H1 (cell line): ENCODE measurements at regions not wholly inside any gene's neighbourhood (a gene's known extent, or its start where the extent isn't known, plus 50 kb on each side); places are given as distances from the start of the nearest gene placed in this dataset.
A peak's percentile ranks its signal among the peaks of the same experiment; 100 is the strongest.

Source experiments
- CTCF ChIA-PET: fragments of 300-600 bp; sonication (Branson Sonifier 250); formaldehyde crosslinking; loops from one replicate; lab custom pipeline; 2021; ENCODE audit not compliant: partially characterized antibody; lab: Charles Lee
- POLR2A ChIA-PET: fragments of 300-600 bp; sonication (Branson Sonifier 250); formaldehyde crosslinking; loops from one replicate; lab custom pipeline; 2021; ENCODE audit warnings: inconsistent platforms; ENCODE audit not compliant: partially characterized antibody; lab: Charles Lee
- DNase-seq, 2 experiments: peaks; one replicate each; pipeline versions ENCODE4 v3.0.0 to v3.0.0-alpha.2; 2010 to 2022; ENCODE audit warnings: low spot score in 2 of 2, low read depth in 1 of 2, mixed read lengths in 1 of 2
- FAIRE-seq: peaks from 2 replicates; lab custom pipeline; 2011; peaks lifted over from hg19 to GRCh38; lab: Jason Lieb, UNC
- H2AFZ ChIP-seq: 2 replicates; pipeline ENCODE4 v1.8.1; 2012; ENCODE audit warnings: low read length, inconsistent platforms
- H2AK5ac ChIP-seq: 2 replicates; pipeline ENCODE4 v1.6.1; 2013; ENCODE audit warnings: low read depth, low read length
- H2BK120ac ChIP-seq: replicated peaks from 2 replicates; pipeline ENCODE3; 2013; ENCODE audit warnings: low read depth, low read length, inconsistent platforms
- H2BK12ac ChIP-seq: 2 replicates; pipeline ENCODE4 v1.6.1; 2013; ENCODE audit warnings: low read depth, low read length
- H2BK15ac ChIP-seq: 2 replicates; pipeline ENCODE4 v1.6.1; 2013; ENCODE audit warnings: low read length
- H2BK20ac ChIP-seq: 2 replicates; pipeline ENCODE4 v1.6.1; 2013; ENCODE audit warnings: low read length
- H2BK5ac ChIP-seq: 2 replicates; pipeline ENCODE4 v1.6.1; 2013; ENCODE audit warnings: low read depth, low read length
- H3K14ac ChIP-seq: 2 replicates; pipeline ENCODE4 v1.6.1; 2013; ENCODE audit warnings: inconsistent platforms; ENCODE audit not compliant: insufficient read length
- H3K18ac ChIP-seq: 2 replicates; pipeline ENCODE4 v1.6.1; 2013; ENCODE audit warnings: low read length; ENCODE audit errors: extremely low read depth
- H3K23ac ChIP-seq: 2 replicates; pipeline ENCODE4 v1.6.1; 2013; ENCODE audit warnings: inconsistent platforms; ENCODE audit not compliant: insufficient read length
- H3K23me2 ChIP-seq: 2 replicates; pipeline ENCODE4 v1.6.1; 2013; ENCODE audit warnings: low read depth, low read length
- H3K27ac ChIP-seq: 2 replicates; pipeline ENCODE4 v1.6.1; 2011; ENCODE audit warnings: low read depth, low read length, inconsistent platforms
- H3K27me3 ChIP-seq, 4 experiments: replicated peaks in 1 of 4; 1 replicate in 1 of 4; 2 replicates in 3 of 4; pipeline versions ENCODE4 v1.6.1 to v1.8.1; 2011 to 2013; ENCODE audit warnings: low read length in 3 of 4, mild to moderate bottlenecking in 3 of 4, inconsistent platforms in 2 of 4, mixed read lengths in 2 of 4, moderate library complexity in 1 of 4; ENCODE audit not compliant: control insufficient read depth in 3 of 4, insufficient read depth in 3 of 4; ENCODE audit errors: extremely low read depth in 1 of 4
- H3K36me3 ChIP-seq, 4 experiments: 2 replicates each; pipeline versions ENCODE4 v1.6.1 to v1.8.1; 2011 to 2013; ENCODE audit warnings: mild to moderate bottlenecking in 4 of 4, low read length in 3 of 4, moderate library complexity in 2 of 4, control low read depth in 1 of 4, inconsistent platforms in 1 of 4; ENCODE audit not compliant: insufficient read depth in 4 of 4, control insufficient read depth in 2 of 4
- H3K4ac ChIP-seq: replicated peaks from 2 replicates; pipeline ENCODE3; 2013; ENCODE audit warnings: low read length, low read depth, mixed read lengths, inconsistent platforms; ENCODE audit not compliant: insufficient read length
- H3K4me1 ChIP-seq, 4 experiments: replicated peaks in 1 of 4; 1 replicate in 1 of 4; 2 replicates in 3 of 4; pipeline versions ENCODE4 v1.6.1 to v1.8.1; 2011 to 2013; ENCODE audit warnings: low read length in 3 of 4, inconsistent platforms in 2 of 4, mixed read lengths in 1 of 4; ENCODE audit not compliant: insufficient read depth in 4 of 4, control insufficient read depth in 3 of 4
- H3K4me2 ChIP-seq, 2 experiments: 2 replicates each; pipeline versions ENCODE4 v1.6.1 to v1.8.1; 2011 to 2013; ENCODE audit warnings: low read depth in 2 of 2, low read length in 2 of 2, control low read depth in 1 of 2, inconsistent platforms in 1 of 2, mild to moderate bottlenecking in 1 of 2; ENCODE audit not compliant: insufficient read depth in 1 of 2
- H3K4me3 ChIP-seq, 4 experiments: fragments of 200-600, 300-600 bp in 1 of 4; sonication (generic), shearing (Covaris generic), sonication (Bioruptor Twin) in 1 of 4; 2 replicates each; pipeline versions ENCODE4 v1.5.1 to v1.8.1; 2011 to 2016; ENCODE audit warnings: low read length in 4 of 4, low read depth in 3 of 4, control low read depth in 2 of 4, inconsistent platforms in 2 of 4, mild to moderate bottlenecking in 2 of 4, mixed read lengths in 1 of 4, moderate library complexity in 1 of 4; ENCODE audit not compliant: insufficient read depth in 2 of 4; ENCODE audit errors: extremely low read depth in 1 of 4
- H3K56ac ChIP-seq: replicated peaks from 2 replicates; pipeline ENCODE3; 2013; ENCODE audit warnings: low read depth, mild to moderate bottlenecking, mixed read lengths, low read length, inconsistent platforms; ENCODE audit not compliant: insufficient read length
- H3K79me1 ChIP-seq: 2 replicates; pipeline ENCODE4 v1.6.1; 2013; ENCODE audit warnings: low read depth, low read length, control low read depth
- H3K79me2 ChIP-seq, 2 experiments: 2 replicates each; pipeline versions ENCODE4 v1.6.1 to v1.8.1; 2012 to 2013; ENCODE audit warnings: low read length in 2 of 2, mild to moderate bottlenecking in 2 of 2, inconsistent platforms in 1 of 2; ENCODE audit not compliant: insufficient read depth in 2 of 2, control insufficient read depth in 1 of 2
- H3K9ac ChIP-seq, 4 experiments: replicated peaks in 1 of 4; 1 replicate in 1 of 4; 2 replicates in 3 of 4; pipeline versions ENCODE4 v1.6.1 to v1.8.1; 2011 to 2013; ENCODE audit warnings: low read depth in 3 of 4, low read length in 3 of 4, control low read depth in 2 of 4, mild to moderate bottlenecking in 2 of 4, moderate library complexity in 2 of 4, inconsistent platforms in 1 of 4; ENCODE audit errors: extremely low read depth in 1 of 4
- H3K9me3 ChIP-seq, 2 experiments: 2 replicates each; pipeline versions ENCODE4 v1.6.1 to v1.8.1; 2012 to 2013; ENCODE audit warnings: mild to moderate bottlenecking in 2 of 2, moderate library complexity in 2 of 2, control low read depth in 1 of 2, inconsistent platforms in 1 of 2, low read depth in 1 of 2, low read length in 1 of 2, mixed read lengths in 1 of 2; ENCODE audit not compliant: insufficient read depth in 2 of 2
- H4K20me1 ChIP-seq, 2 experiments: replicated peaks in 1 of 2; 2 replicates each; pipeline versions ENCODE3 to v1.8.1; 2011 to 2013; ENCODE audit warnings: inconsistent platforms in 2 of 2, low read length in 2 of 2, mild to moderate bottlenecking in 1 of 2; ENCODE audit not compliant: insufficient read depth in 2 of 2, control insufficient read depth in 1 of 2
- H4K5ac ChIP-seq: 2 replicates; pipeline ENCODE4 v1.6.1; 2013; ENCODE audit warnings: low read length, low read depth, mixed read lengths, inconsistent platforms; ENCODE audit not compliant: insufficient read length
- H4K8ac ChIP-seq: 2 replicates; pipeline ENCODE4 v1.8.0; 2013; ENCODE audit warnings: mild to moderate bottlenecking, moderate library complexity, low read length, inconsistent platforms; ENCODE audit not compliant: insufficient read depth; ENCODE audit errors: extremely low read depth
- H4K91ac ChIP-seq: replicated peaks from 2 replicates; pipeline ENCODE3; 2013; ENCODE audit warnings: low read length, mixed read lengths, inconsistent platforms; ENCODE audit not compliant: insufficient read length
- ASH2L ChIP-seq: fragments of 200-600, 300-600 bp; sonication (generic); IDR thresholded peaks from one replicate; pipeline ENCODE4 v1.7.1; 2017; ENCODE audit warnings: low read length
- CEBPB ChIP-seq: IDR thresholded peaks from 2 replicates; pipeline ENCODE4 v1.6.1; 2012; ENCODE audit warnings: low read depth, low read length
- TAF7 ChIP-seq: optimal IDR thresholded peaks from 2 replicates; pipeline ENCODE3; 2011; ENCODE audit warnings: low read depth, mild to moderate bottlenecking, inconsistent platforms, low read length, moderate library complexity, borderline replicate concordance
- WGBS, 2 experiments: shearing (Covaris generic) in 1 of 2; methylation state at CpG; one replicate each; pipeline versions ENCODE4 v1.1.6 to v1.1.7; 2013 to 2015; ENCODE audit warnings: low lambda C conversion rate in 2 of 2, mixed read lengths in 2 of 2, inconsistent platforms in 1 of 2, low coverage in 1 of 2, missing lambda C conversion rate in 1 of 2; ENCODE audit not compliant: insufficient replicate concordance in 2 of 2, insufficient coverage in 1 of 2, insufficient read length in 1 of 2; ENCODE audit errors: extremely low coverage in 1 of 2, missing lambda C conversion rate in 1 of 2; 5-methylcytosine and 5-hydroxymethylcytosine counted together
- TF ChIP-seq, protein P1 (sequence below): IDR thresholded peaks from 2 replicates; pipeline ENCODE4 v1.6.1; 2012; ENCODE audit warnings: inconsistent platforms

DNA sequence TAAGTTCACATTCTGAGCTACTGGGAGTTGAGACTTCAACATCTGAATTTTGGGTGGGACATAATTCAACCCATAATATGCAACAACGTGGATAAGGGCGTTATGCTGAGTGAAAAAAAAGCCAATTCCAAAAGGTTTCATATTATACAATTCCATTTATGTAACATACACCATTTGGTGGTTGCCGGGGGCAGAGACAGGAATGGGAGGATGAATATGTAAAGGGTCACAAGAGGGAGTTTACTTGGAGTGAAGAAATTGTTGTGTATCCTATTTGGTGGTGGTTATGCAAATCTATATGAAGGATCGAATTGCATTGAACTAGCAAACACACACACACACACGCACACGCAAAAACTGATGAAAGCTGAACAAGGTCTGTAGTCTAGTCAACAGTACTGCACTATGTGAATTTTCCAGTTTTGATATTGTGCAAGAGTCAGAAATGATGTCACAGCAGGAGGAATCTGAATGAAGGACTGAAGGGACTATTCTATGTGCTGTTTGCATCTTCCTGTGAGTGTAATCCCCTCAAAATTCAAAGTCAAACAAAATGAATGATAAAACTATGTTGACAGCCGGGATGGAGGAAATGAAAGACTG is 249.2 kb upstream of the HABP2 start:
- no peak overlapping the region for H2BK12ac ChIP-seq
- no peaks in the 10 kb centered on the region for H4K20me1 ChIP-seq
- no peak for FAIRE-seq
- no peaks in the 10 kb centered on the region for H3K27me3 ChIP-seq
- ChIA-PET CTCF (interaction anchor here (0.6 to 4.6 kb wide), 6 partner anchors 8 to 807 kb away, joined by 3 to 22 read pairs (median 3); no protein-coding TSS in a partner anchor), POLR2A (interaction anchor here (0.6 kb wide), 1 partner anchor 267 kb away, joined by 3 read pairs; no protein-coding TSS in a partner anchor)
- H2BK120ac ChIP-seq: no peak overlapping the region
- H3K23me2 ChIP-seq: no peaks in the 10 kb centered on the region
- H3K18ac ChIP-seq: no peak overlapping the region
- no peak overlapping the region for H3K9ac ChIP-seq
- no peak overlapping the region for H3K56ac ChIP-seq
- no peak overlapping the region for H4K8ac ChIP-seq
- H2BK15ac ChIP-seq: no peak overlapping the region
- H2AK5ac ChIP-seq: no peak overlapping the region
- no peak overlapping the region for H4K5ac ChIP-seq
- whole genome bisulfite sequencing, 2 experiments: 87% methylated on average over 7 of the region's 7 CpGs; no CpG with 5 or more reads in 1 of the 2 experiments
- no peak overlapping the region for H3K14ac ChIP-seq
- H3K4me2 ChIP-seq: no peak overlapping the region
- no peaks in the 10 kb centered on the region for H3K36me3 ChIP-seq
- H3K4ac ChIP-seq: no peak overlapping the region
- no peaks in the 10 kb centered on the region for H3K79me2 ChIP-seq
- H3K79me1 ChIP-seq: no peaks in the 10 kb centered on the region
- no peaks in the 10 kb centered on the region for H3K4me1 ChIP-seq
- no peaks in the 10 kb centered on the region for H3K9me3 ChIP-seq
- no peak overlapping the region for H3K27ac ChIP-seq
- H4K91ac ChIP-seq: no peak overlapping the region
- H3K4me3 ChIP-seq: no peak overlapping the region
- no peak for DNase-seq
- no peak overlapping the region for H2BK5ac ChIP-seq
- H2BK20ac ChIP-seq: no peak overlapping the region
- H3K23ac ChIP-seq: no peak overlapping the region
- no peak overlapping the region for H2AFZ ChIP-seq
- TF ChIP-seq ASH2L: no peak
- TF ChIP-seq TAF7: no peak
- 0 out of 2 replicates have a peak, but pooled peaks have one; percentile 43 for TF ChIP-seq CEBPB
- TF ChIP-seq, protein P1, sequence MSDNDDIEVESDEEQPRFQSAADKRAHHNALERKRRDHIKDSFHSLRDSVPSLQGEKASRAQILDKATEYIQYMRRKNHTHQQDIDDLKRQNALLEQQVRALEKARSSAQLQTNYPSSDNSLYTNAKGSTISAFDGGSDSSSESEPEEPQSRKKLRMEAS: no peak
